Sciatic nerve (tissue), 2 donors: ENCODE measurements at regions not wholly inside any gene's neighbourhood (a gene's known extent, or its start where the extent isn't known, plus 50 kb on each side); places are given as distances from the start of the nearest gene placed in this dataset.
A peak's percentile ranks its signal among the peaks of the same experiment; 100 is the strongest.
"Not testable (repeated sequence)": the region's sequence is repeated elsewhere in the genome, so short reads cannot be mapped to it uniquely, and the experiment has no call there.

Source experiments
- ATAC-seq: fragments of 200-7000 bp; cut with Tn5 transposase; one replicate; pipeline ENCODE4 v1.9.1; 2020; ENCODE audit warnings: mild to moderate bottlenecking, moderate library complexity
- DNase-seq: peaks from one replicate; pipeline ENCODE4 v3.0.0-alpha.2; 2020; ENCODE audit warnings: low spot score
- intact Hi-C: fragments of 100-400 bp; cut with DNase I; formaldehyde crosslinking; loops from one replicate; pipeline ENCODE4 v1.14.2; 2022
- donor health status: DM: no; HTN: no; CAD: no.
- donor health status: DM: no; HTN: no; CAD: no.

- intact Hi-C loops = no loop called here
- DNase-seq (no peak), ATAC-seq (no peak)
Measured at GRCh38 chr4:152206185-152206584, 329.7 kb downstream of the FBXW7 start.

GRCh38 chr4:152202415-152202814 lies 333.5 kb downstream of the FBXW7 start:
- no peak for ATAC-seq
- intact Hi-C loops = no loop called here
- DNase-seq = no peak

GRCh38 chr4:152200511-152201333 lies 335.2 kb downstream of the FBXW7 start:
- ATAC-seq (no peak), DNase-seq (no peak)
- intact Hi-C loops = no loop called here

GRCh38 chr4:152197211-152197610 lies 338.7 kb downstream of the FBXW7 start:
- ATAC-seq (no peak), DNase-seq (no peak)
- intact Hi-C loops = no loop called here

- ATAC-seq (no peak), DNase-seq (no peak)
- intact Hi-C loops = no loop called here
Measured at GRCh38 chr4:152195888-152196287, 340.0 kb downstream of the FBXW7 start.

GRCh38 chr4:152193059-152193458 lies 342.8 kb downstream of the FBXW7 start:
- intact Hi-C loops = no loop called here

GRCh38 chr4:152190907-152191306 lies 345.0 kb downstream of the FBXW7 start:
- intact Hi-C loops = no loop called here
- ATAC-seq = no peak
- no peak for DNase-seq

More at GRCh38 chr4:152193059-152193458, 342.8 kb downstream of the FBXW7 start:
- ATAC-seq = no peak
- no peak for DNase-seq

- no peak for DNase-seq
- no peak for ATAC-seq
- intact Hi-C loops = no loop called here
Measured at GRCh38 chr4:152189451-152190179, 346.3 kb downstream of the FBXW7 start.

- no peak for ATAC-seq
- no peak for DNase-seq
- intact Hi-C loops = no loop called here
Measured at GRCh38 chr4:152188801-152189200, 347.1 kb downstream of the FBXW7 start.

- DNase-seq (no peak), ATAC-seq (peak; percentile 32)
- intact Hi-C loops = no loop called here
Measured at GRCh38 chr4:152187693-152188092, 348.2 kb downstream of the FBXW7 start.

- ATAC-seq = no peak
- intact Hi-C loops = no loop called here
- DNase-seq = no peak
Measured at GRCh38 chr4:152185786-152186550, 349.9 kb downstream of the FBXW7 start.

- ATAC-seq (no peak), DNase-seq (no peak)
- intact Hi-C loops = no loop called here
Measured at GRCh38 chr4:152181150-152181549, 354.7 kb downstream of the FBXW7 start.

- intact Hi-C loops = no loop called here
- DNase-seq (no peak), ATAC-seq (no peak)
Measured at GRCh38 chr4:152180369-152180768, 355.5 kb downstream of the FBXW7 start.

- DNase-seq, ATAC-seq, intact Hi-C loops: not testable (repeated sequence)
Measured at GRCh38 chr4:152177538-152177937, 358.4 kb downstream of the FBXW7 start.

- no peak for ATAC-seq
- no peak for DNase-seq
- intact Hi-C loops = no loop called here
Measured at GRCh38 chr4:152176627-152177214, 359.2 kb downstream of the FBXW7 start.

- intact Hi-C loops = no loop called here
- DNase-seq = no peak
- ATAC-seq = no peak
Measured at GRCh38 chr4:152175586-152175985, 360.3 kb downstream of the FBXW7 start.

- no peak for ATAC-seq
- intact Hi-C loops = no loop called here
- DNase-seq = no peak
Measured at GRCh38 chr4:152172146-152172545, 363.7 kb downstream of the FBXW7 start.

GRCh38 chr4:152171556-152171955 lies 364.3 kb downstream of the FBXW7 start:
- DNase-seq (no peak), ATAC-seq (no peak)
- intact Hi-C loops = no loop called here

- DNase-seq = no peak
- intact Hi-C loops = no loop called here
Measured at GRCh38 chr4:152169683-152170082, 366.2 kb downstream of the FBXW7 start.

More at GRCh38 chr4:152169683-152170082, 366.2 kb downstream of the FBXW7 start:
- no peak for ATAC-seq
